ENCODE measurements at regions not wholly inside any gene's neighbourhood (a gene's known extent, or its start where the extent isn't known, plus 50 kb on each side); places are given as distances from the start of the nearest gene placed in this dataset.
A peak's percentile ranks its signal among the peaks of the same experiment; 100 is the strongest.

DNA sequence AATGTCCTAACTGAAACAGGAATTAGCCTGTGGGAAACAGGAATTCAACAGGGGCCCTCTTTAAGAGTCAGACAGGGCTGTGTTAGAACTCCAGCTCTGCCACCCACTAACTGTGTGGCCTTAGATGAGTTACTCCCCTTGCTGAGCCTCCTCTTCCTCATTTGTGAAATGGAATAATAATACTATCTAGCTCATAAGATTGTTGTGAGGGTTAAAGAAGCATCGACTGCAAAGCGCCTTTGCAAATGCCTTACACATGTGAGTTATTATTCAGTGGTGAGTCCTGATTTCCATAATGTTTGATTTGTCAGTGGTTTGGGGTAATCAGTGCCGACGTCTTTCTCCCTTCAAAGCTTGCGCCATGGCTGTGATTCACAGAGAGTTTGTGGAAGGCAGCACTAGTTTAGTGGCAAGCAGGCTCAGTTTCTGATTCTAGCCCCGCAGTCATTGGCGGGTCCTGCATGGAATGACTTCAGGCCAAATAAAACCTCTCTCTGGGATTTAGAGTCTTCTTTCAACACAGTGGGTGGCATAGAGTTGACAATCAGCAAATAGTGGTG lies 388.5 kb downstream of the PLPP3 start:
- TF ChIP-seq ZBTB7A (IDR thresholded peaks at IDR 0.05; ENCODE audit: low read depth) = no peak
- TF ChIP-seq, protein P1, sequence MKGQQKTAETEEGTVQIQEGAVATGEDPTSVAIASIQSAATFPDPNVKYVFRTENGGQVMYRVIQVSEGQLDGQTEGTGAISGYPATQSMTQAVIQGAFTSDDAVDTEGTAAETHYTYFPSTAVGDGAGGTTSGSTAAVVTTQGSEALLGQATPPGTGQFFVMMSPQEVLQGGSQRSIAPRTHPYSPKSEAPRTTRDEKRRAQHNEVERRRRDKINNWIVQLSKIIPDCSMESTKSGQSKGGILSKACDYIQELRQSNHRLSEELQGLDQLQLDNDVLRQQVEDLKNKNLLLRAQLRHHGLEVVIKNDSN (IDR thresholded peaks at IDR 0.05) = no peak
- TF ChIP-seq TEAD4 (IDR thresholded peaks at IDR 0.05) = no peak
- no peak for TF ChIP-seq CREB1 (IDR thresholded peaks at IDR 0.05; ENCODE audit: low read depth)
- TF ChIP-seq RAD21 (IDR thresholded peaks at IDR 0.05; ENCODE audit: low read depth) = no peak
- no peak for TF ChIP-seq TAF1 (IDR thresholded peaks at IDR 0.05; ENCODE audit: low read depth)
- no peak for TF ChIP-seq EGR1 (IDR thresholded peaks at IDR 0.05)
- no peak for TF ChIP-seq NFIC (IDR thresholded peaks at IDR 0.05)
- TF ChIP-seq, protein P2, sequence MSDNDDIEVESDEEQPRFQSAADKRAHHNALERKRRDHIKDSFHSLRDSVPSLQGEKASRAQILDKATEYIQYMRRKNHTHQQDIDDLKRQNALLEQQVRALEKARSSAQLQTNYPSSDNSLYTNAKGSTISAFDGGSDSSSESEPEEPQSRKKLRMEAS (IDR thresholded peaks at IDR 0.05) = no peak
- no peak for TF ChIP-seq FOXM1 (IDR thresholded peaks at IDR 0.05; ENCODE audit: borderline replicate concordance, low read depth)
- TF ChIP-seq TCF12 (IDR thresholded peaks at IDR 0.05; ENCODE audit: low read depth) = no peak
- no peak for TF ChIP-seq YY1 (IDR thresholded peaks at IDR 0.05; ENCODE audit: low read depth)
- TF ChIP-seq CEBPB (IDR thresholded peaks at IDR 0.05) = no peak

DNA sequence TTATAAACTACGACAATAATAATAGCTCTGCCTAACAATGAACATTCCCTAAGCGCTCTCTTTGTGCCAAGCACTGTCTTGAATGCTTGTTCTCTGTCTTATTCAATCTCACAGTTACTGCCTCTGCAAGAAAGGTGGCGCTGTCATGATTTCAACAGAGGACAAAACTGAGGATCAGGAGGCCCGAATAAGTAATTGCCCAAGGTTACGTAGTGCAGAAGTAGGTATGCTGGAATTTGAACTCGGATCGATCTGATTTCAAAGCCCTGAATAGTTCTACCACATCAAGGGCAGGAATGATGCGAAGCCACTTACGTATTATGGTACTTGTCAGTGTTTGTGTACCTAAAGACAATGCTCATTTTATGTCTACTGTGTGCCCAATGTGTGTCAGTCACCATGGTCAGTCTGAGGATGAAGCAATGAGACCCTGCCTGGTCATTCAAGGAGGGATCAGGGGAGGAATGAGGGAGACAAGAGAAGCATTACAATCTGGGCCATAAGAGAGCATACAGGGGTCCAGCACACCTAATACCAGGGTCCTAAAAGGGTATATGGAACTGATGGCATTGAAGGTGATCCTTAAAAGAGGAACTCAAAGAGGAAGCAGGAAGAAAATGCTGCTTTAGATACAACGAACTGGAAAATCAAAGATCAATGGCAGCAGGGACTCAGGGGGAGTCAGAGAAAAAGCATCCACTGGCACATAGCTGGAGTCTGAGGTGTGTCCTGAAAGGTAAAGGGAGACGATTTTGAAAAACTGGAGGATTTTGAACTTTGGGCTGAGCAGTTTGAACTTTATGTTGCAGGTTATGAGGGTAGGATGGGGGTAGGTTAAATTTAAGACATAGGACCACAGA lies 389.2 kb downstream of the PLPP3 start:
- TF ChIP-seq ZBTB7A (IDR thresholded peaks at IDR 0.05; ENCODE audit: low read depth) = no peak
- TF ChIP-seq YY1 (IDR thresholded peaks at IDR 0.05; ENCODE audit: low read depth) = no peak
- peak; percentile 40 for TF ChIP-seq RAD21 (IDR thresholded peaks at IDR 0.05; ENCODE audit: low read depth)

DNA sequence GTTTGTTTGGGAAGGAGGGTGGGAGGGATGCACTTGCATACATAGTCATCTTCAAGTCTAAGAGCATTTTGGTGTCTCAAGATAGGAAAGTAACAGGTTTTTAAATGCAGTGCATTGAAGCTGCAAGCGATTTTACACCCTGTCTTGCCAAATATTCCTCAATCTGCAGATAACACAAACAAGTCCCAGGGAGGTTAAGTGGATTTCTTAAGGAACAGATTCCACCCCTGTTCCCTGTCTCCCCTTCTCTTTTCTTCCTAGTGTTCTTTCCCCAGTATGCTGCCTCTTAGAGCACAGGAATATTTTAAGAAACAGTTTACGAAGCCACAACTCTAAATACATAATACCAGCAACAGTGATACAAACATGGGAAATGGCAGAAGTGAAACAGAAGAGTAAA lies 389.9 kb downstream of the PLPP3 start:
- no peak for TF ChIP-seq ZBTB7A (IDR thresholded peaks at IDR 0.05; ENCODE audit: low read depth)
- no peak for TF ChIP-seq CREB1 (IDR thresholded peaks at IDR 0.05; ENCODE audit: low read depth)
- TF ChIP-seq FOXM1 (IDR thresholded peaks at IDR 0.05; ENCODE audit: borderline replicate concordance, low read depth) = no peak
- TF ChIP-seq, protein P3, sequence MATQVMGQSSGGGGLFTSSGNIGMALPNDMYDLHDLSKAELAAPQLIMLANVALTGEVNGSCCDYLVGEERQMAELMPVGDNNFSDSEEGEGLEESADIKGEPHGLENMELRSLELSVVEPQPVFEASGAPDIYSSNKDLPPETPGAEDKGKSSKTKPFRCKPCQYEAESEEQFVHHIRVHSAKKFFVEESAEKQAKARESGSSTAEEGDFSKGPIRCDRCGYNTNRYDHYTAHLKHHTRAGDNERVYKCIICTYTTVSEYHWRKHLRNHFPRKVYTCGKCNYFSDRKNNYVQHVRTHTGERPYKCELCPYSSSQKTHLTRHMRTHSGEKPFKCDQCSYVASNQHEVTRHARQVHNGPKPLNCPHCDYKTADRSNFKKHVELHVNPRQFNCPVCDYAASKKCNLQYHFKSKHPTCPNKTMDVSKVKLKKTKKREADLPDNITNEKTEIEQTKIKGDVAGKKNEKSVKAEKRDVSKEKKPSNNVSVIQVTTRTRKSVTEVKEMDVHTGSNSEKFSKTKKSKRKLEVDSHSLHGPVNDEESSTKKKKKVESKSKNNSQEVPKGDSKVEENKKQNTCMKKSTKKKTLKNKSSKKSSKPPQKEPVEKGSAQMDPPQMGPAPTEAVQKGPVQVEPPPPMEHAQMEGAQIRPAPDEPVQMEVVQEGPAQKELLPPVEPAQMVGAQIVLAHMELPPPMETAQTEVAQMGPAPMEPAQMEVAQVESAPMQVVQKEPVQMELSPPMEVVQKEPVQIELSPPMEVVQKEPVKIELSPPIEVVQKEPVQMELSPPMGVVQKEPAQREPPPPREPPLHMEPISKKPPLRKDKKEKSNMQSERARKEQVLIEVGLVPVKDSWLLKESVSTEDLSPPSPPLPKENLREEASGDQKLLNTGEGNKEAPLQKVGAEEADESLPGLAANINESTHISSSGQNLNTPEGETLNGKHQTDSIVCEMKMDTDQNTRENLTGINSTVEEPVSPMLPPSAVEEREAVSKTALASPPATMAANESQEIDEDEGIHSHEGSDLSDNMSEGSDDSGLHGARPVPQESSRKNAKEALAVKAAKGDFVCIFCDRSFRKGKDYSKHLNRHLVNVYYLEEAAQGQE (IDR thresholded peaks at IDR 0.05; ENCODE audit: low read depth) = no peak
- TF ChIP-seq TCF12 (IDR thresholded peaks at IDR 0.05; ENCODE audit: low read depth) = no peak
- TF ChIP-seq TAF1 (IDR thresholded peaks at IDR 0.05; ENCODE audit: low read depth) = no peak

DNA sequence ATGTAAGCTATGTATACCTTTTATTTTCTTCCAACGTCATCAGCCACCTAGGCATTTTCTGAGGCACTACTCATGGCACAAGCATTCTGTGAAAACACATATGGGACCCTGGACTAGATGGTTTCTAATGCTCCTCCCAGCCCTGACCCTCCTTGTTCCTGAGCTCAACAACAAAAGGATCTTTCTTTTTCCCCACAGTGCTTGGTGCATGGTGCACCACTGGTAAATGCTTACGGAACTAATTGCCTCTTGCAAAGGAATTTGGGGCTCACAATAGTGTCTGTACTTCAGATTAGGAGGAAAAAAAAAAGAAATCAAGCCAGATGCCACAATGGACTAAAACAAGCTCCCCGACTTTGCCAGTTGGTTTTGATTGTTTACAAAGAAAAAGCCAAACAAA lies 390.5 kb downstream of the PLPP3 start:
- TF ChIP-seq, protein P2 (IDR thresholded peaks at IDR 0.05) = no peak
- no peak for TF ChIP-seq TEAD4 (IDR thresholded peaks at IDR 0.05)
- TF ChIP-seq NFIC (IDR thresholded peaks at IDR 0.05) = no peak
- TF ChIP-seq, protein P1 (IDR thresholded peaks at IDR 0.05) = no peak
- no peak for TF ChIP-seq FOXM1 (IDR thresholded peaks at IDR 0.05; ENCODE audit: borderline replicate concordance, low read depth)
- TF ChIP-seq EP300 (IDR thresholded peaks at IDR 0.05; ENCODE audit: borderline replicate concordance) = no peak
- TF ChIP-seq YY1 (IDR thresholded peaks at IDR 0.05; ENCODE audit: low read depth) = no peak

DNA sequence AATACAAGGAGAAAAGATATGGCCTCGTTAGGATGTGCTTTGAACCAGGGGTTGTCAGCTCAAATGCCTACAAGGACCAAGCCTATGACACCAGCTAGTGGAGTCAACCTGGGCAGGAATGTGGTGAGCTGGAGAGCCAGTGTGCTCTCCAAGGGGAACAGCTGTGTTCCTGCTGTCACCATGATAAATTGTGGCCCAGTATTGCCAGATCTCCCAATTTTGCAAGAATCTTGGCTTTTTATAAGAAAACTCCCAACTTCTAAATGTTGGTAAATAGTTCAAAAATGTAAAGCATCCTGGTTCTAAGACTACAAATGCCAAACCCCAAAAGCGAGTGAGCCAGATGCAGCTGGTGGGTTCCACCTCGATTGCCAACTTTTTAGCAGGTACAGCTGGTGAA lies 391.1 kb downstream of the PLPP3 start:
- no peak for TF ChIP-seq RAD21 (IDR thresholded peaks at IDR 0.05; ENCODE audit: low read depth)
- TF ChIP-seq, protein P1 (IDR thresholded peaks at IDR 0.05) = no peak
- TF ChIP-seq EP300 (IDR thresholded peaks at IDR 0.05; ENCODE audit: borderline replicate concordance) = no peak
- no peak for TF ChIP-seq CEBPB (IDR thresholded peaks at IDR 0.05)
- TF ChIP-seq TCF12 (IDR thresholded peaks at IDR 0.05; ENCODE audit: low read depth) = no peak

DNA sequence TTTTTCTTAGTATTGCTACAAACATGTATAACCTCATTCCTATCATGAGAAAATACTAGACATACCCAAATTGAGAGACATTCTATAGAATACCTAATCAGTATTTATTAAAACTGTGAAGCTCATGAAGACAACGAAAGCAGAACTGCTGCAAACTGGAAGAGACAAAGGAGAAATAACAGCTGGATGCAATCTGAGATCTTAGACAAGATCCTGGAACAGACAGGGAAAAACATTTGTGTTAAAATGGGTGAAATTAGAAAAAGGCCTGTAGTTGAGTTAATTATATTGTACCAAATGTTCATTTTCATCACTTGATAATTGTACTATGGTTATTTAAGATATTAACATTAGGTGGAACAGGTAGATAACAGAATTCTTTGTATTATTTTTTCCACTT lies 392.0 kb downstream of the PLPP3 start:
- no peak for TF ChIP-seq FOXM1 (IDR thresholded peaks at IDR 0.05; ENCODE audit: borderline replicate concordance, low read depth)
- TF ChIP-seq YY1 (IDR thresholded peaks at IDR 0.05; ENCODE audit: low read depth) = no peak
- no peak for TF ChIP-seq EP300 (IDR thresholded peaks at IDR 0.05; ENCODE audit: borderline replicate concordance)
- TF ChIP-seq CREB1 (IDR thresholded peaks at IDR 0.05; ENCODE audit: low read depth) = no peak
- no peak for TF ChIP-seq EGR1 (IDR thresholded peaks at IDR 0.05)
- TF ChIP-seq CEBPB (IDR thresholded peaks at IDR 0.05) = no peak
- no peak for TF ChIP-seq RAD21 (IDR thresholded peaks at IDR 0.05; ENCODE audit: low read depth)

DNA sequence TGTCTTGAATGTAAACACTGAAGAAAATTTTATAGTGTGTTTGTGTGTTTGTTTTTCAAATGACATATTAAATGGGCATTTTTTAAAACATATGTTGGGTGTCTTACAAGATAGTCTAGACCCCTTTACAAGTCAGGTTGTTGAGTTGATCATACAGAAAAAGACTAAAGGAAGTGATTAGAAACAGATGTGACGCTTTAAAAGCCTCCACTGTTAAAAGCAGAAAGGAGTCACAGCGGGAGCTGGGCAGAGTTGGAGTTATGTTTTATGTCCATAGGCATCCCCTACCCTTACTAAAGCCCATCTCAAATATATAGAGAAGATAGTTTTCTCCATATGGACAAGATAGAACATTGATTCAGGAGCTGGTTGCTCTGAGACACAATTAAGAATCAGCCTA lies 393.9 kb downstream of the PLPP3 start:
- TF ChIP-seq TEAD4 (IDR thresholded peaks at IDR 0.05) = no peak
- no peak for TF ChIP-seq TAF1 (IDR thresholded peaks at IDR 0.05; ENCODE audit: low read depth)
- no peak for TF ChIP-seq CREB1 (IDR thresholded peaks at IDR 0.05; ENCODE audit: low read depth)
- no peak for TF ChIP-seq YY1 (IDR thresholded peaks at IDR 0.05; ENCODE audit: low read depth)
- no peak for TF ChIP-seq CEBPB (IDR thresholded peaks at IDR 0.05)
- TF ChIP-seq, protein P1 (IDR thresholded peaks at IDR 0.05) = no peak
- TF ChIP-seq, protein P3 (IDR thresholded peaks at IDR 0.05; ENCODE audit: low read depth) = no peak
- no peak for TF ChIP-seq EP300 (IDR thresholded peaks at IDR 0.05; ENCODE audit: borderline replicate concordance)
- no peak for TF ChIP-seq TCF12 (IDR thresholded peaks at IDR 0.05; ENCODE audit: low read depth)
- no peak for TF ChIP-seq FOXM1 (IDR thresholded peaks at IDR 0.05; ENCODE audit: borderline replicate concordance, low read depth)
- TF ChIP-seq, protein P2 (IDR thresholded peaks at IDR 0.05) = no peak
- no peak for TF ChIP-seq ZBTB7A (IDR thresholded peaks at IDR 0.05; ENCODE audit: low read depth)
- TF ChIP-seq EGR1 (IDR thresholded peaks at IDR 0.05) = no peak
- TF ChIP-seq NFIC (IDR thresholded peaks at IDR 0.05) = no peak
- TF ChIP-seq RAD21 (IDR thresholded peaks at IDR 0.05; ENCODE audit: low read depth) = no peak
